GM04503 (cell line): ENCODE measurements at regions not wholly inside any gene's neighbourhood (a gene's known extent, or its start where the extent isn't known, plus 50 kb on each side); places are given as distances from the start of the nearest gene placed in this dataset.

ENCODE experiments used
- DNase-seq: peaks from one replicate; pipeline ENCODE4 v3.0.0-alpha.2; 2012; ENCODE audit warnings: low read depth

- DNase-seq: no peak
Observed at GRCh38 chr4:183852910-183853547, 52.1 kb upstream of the STOX2 start.

DNA sequence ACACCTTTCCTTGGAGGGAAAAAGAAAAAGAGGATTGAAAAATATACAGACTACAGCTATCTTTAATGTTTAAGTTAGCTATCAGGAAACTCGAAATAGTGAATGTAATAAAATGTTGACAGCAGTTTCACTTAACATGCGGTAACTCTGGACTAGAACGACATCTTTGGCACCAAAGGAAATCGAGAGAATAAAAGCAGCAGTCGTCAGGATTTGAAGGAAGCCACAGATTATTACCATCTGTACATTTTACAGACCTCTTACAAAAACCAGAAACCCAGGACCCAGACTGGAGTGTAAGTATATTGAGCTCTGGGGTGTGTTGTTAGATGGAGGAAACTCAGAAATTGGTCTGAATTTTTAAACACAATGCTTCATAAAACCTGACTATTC, 51.6 kb upstream of the STOX2 start:
- no peak for DNase-seq
